NCI-H460 (cell line): ENCODE measurements at regions not wholly inside any gene's neighbourhood (a gene's known extent, or its start where the extent isn't known, plus 50 kb on each side); places are given as distances from the start of the nearest gene placed in this dataset.

Source experiments
- DNase-seq: peaks from one replicate; pipeline ENCODE4 v3.0.0-alpha.2; 2016; ENCODE audit warnings: low read depth; ENCODE audit errors: extremely low read depth

DNA sequence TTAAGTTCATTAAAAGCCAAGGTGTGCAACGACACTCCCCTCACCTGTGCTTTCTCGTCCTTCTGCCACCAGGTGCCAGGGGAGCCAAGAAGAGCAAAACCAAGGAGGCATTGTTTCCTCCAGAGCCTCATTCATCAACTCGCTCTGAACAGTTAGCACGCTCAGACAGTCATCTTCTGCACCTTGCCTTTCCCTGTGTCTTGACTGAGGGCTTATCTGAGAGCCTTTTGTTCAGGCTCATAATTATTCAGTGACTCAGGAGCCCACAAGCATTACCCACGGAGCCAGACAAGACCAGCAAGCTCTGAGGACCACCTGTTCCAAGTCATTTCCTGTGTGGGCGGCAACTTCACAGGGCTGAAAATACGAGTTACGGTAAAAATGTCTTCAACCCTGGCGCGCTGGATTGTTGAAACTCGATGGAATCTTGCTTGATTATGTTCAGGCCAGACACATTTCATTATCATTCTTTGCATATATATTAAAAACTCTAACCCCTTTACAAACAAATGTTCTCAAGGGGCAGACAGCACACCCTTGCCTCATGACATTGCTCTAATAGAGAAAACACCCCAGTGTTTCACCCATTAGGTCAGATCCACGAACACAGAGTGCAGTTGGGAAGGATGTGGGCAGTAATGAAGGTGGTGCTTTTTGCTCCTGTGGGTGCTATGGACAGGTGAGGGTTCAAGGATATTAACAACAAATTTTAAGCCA is 89.7 kb upstream of the RUNX1 start:
- no peak for DNase-seq

DNA sequence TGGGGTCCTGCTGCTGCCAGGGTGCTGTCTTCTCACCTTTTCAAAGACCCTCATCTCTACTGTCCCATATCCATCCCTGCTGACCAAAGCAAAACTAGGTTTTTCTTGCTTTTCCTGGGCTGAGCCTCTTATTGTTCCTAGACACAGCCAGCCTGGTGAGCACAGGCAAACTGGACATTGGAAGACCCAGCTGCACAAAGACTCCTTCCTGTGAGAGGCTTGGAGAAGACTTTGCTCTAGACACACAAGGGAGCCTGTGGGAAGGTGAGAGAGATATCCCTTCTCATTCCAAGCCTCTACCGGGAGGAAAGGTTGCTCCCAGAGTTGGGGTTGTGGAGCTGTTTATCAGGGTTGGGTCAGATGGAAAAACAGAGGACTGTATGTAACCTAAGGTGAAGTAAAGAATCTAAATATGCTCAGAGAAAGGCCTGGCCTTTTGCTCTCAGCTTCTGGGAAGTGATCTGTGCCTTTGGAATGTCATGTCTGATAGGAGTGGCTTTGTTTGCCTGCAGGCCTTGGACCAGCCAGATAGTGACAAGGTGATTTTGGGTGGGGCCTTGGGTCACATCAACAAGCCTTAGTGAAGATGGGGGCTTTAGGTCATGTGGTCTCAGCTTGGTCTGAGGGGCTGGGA is 87.6 kb upstream of the RUNX1 start:
- peak; percentile 26 for DNase-seq

DNA sequence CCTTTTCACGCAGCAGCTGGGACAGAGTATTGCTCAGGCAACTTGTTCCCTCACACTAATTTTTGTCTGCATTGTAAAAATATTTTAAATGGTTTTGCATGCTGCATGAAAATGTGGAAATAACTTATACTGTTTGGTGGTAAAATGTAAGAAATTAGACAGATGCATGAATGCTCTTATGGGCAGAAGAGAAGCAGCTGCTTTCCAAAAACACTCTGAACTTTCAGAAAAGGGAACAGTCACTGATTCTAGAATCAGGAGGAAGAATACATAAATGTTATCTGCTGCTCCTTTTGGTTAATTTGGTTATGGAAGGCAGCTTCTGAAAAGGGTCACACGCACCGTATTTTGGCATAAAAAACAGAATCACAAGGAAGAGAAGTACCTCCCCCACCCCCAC is 87.0 kb upstream of the RUNX1 start:
- no peak for DNase-seq

- DNase-seq, result no peak
Measured at GRCh38 chr21:35135481-35135880, 86.4 kb upstream of the RUNX1 start.

- DNase-seq, result no peak
Measured at GRCh38 chr21:35134309-35134708, 85.2 kb upstream of the RUNX1 start.

DNA sequence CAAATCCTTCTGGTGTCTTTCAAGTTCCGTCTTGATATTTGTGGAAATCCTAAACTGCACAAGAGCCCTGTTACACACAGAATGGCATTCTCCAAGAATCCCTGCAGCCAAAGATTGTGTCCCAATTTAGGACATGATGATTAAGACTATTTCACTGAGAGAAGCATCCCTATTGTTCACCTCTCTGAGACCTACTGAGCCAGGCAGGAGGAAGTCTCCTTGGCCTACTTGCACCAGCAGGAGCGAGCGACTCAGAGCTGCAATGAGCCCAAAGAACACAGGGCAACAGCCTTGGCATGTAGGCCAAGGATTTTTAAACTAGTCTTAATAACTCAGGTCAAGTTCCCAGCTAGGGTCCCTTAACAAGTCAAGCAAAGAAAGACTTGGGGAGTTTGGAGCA is 79.4 kb upstream of the RUNX1 start:
- DNase-seq, result no peak

GRCh38 chr21:35127851-35128250 is 78.7 kb upstream of the RUNX1 start:
- no peak for DNase-seq

GRCh38 chr21:35127026-35127425 is 77.9 kb upstream of the RUNX1 start:
- DNase-seq, result no peak

DNA sequence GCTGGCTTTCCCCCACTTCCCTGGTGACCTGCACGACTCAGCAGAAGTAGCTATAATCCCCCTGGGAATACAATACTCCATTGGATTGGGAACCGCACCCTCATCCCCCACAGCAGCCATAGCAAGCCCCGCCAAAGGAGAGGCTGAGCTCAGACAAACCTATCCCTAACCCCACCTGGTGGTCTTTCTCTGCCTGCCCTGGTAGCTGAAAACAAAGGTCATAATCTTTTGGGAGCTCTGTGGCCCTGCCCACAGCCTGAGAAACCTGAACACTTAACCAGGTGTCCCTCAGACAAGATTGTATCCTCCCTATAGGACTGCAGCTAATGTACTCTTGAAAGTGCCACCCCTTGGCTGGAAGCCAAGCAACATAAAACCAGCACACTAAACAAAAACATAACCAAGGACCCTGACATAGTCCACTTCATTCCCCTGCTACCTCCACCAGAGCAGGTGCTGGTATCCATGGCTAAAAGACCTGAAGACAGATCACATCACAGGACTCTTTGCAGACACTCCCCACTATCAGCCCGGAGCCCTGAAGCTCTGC is 71.6 kb upstream of the RUNX1 start:
- no peak for DNase-seq

DNA sequence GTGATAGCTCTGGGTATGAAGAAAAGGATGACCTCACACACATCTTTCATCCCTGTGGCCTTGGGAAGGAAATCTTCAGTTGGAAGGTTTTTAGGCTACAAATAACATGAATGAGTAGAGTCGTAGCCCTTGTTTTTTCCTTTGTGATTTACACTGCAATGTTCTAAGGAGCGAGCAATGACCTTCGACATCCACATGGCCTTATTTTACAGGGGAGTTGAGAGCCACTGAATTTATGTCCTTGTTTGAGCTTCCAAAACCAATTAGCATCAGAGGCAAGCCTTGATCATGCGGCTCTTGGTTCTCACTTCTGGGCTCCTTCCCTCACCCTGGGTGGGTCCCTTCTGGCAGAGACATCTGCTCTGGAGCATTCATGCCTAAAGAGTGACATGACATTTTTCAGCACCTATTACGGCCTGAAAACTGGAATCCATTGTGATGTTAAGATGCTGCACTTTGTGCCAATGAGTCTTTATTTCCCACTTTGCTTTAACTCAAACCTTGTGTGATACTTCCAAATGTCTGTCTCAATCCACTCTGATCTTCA is 70.5 kb upstream of the RUNX1 start:
- no peak for DNase-seq

DNA sequence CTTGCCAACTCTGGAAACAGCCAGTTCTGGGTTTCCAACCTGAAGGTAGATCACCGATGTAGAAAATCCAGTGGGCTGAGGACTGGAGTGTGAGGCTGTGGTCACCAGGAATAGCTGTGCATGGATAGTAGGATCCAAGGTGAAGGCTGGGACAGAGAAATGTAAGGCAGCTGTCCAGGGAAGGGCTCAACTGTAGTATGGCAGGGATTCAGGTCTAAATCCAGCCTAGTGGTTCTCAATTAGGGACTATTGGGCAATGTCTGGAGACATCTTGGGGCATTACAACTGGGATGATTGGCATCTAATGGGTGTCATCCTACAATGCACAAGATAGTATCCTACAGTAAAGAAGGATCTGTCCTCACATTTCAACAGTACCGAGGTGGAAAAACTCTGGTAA is 67.7 kb upstream of the RUNX1 start:
- DNase-seq, result no peak

DNA sequence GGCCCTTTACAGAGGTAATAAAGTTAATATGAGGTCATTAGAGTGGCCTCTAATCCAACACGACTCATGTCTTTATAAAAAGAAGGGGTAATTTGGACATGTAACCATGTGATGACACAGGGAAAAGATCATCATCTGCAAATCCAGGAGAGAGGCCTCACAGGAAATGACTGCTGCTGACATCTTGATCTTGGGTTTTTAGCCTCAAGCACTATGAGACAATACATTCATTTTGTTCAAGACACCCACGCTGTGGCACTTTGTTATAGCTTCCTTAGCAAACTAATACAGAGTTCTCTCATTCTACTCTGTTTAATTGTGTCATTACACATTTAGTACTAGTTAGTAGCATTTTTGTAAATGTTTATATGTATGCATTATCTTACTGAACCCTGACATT is 64.0 kb upstream of the RUNX1 start:
- no peak for DNase-seq

- DNase-seq, result no peak
Measured at GRCh38 chr21:35111321-35111930, 62.3 kb upstream of the RUNX1 start.

DNA sequence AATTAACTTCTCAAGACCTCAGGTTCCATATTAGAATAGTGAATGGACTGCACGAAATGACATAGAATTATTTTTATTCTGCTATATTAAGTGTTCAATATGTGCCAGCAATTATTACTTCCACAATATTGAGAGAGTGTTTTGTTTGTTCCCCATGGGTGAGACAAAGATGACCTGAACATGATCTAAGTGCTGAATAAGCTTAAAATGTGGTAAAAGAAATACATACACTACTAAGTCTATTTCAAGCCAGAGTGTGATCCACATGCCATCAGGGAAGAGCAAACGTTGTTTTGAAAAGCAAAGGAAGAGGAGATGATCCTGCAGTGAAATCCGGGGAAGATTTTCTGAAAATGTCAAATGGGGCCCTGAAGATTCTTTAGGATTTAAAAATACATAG is 59.8 kb upstream of the RUNX1 start:
- DNase-seq, result no peak

- DNase-seq, result no peak
Measured at GRCh38 chr21:35107520-35107919, 58.4 kb upstream of the RUNX1 start.

DNA sequence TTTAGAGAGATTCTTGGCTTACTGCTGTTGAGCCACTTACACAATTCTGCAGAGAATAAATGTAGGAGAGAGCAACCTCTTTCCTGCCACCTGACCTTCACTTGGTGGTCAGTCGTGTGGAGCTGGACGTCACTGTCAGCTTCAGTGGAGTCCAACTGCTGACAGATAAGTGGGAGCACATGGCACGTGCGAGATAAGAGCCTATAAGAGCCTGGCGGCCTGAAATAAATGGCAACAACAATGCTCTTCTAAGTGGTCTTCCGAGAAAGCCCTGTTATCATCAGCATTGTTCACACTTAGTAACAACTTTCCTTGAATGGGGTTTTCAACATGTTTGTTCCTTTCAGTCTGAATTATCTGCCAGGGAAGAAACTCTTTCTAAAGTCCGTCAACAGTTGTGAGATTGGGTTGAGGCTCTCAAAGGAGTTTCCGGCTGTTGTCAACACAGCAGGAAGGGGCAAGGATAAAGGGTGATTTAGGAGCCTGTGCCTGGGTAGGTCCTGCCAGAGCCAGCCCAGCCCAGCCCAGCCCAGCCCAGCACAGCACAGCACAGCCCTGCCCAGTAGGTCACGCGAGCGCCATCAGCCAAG is 57.2 kb upstream of the RUNX1 start:
- DNase-seq, result no peak

GRCh38 chr21:35102488-35103371 is 53.6 kb upstream of the RUNX1 start:
- DNase-seq, result no peak

- DNase-seq, result no peak
Measured at GRCh38 chr21:35100349-35100811, 51.3 kb upstream of the RUNX1 start.

DNA sequence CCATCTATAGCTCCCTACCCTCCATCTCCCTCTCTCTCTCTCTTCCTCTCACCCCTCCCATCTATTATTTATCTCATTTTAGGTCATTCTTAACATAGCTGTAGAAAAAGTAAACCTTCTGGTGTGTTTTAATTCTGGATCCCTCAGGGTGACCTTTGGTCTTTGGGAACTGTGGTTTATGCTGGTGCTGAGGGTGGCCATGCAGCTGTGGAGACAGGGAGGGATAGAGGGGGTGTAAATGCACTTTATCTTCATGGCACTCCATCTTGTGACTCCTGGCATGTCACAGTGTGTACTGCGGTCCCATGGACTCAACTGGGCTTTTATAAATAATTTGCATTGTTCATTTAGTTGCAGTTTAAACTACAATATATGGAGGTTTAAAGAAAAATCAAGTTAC is 50.2 kb upstream of the RUNX1 start:
- no peak for DNase-seq
